ENCODE measurements at regions not wholly inside any gene's neighbourhood (a gene's known extent, or its start where the extent isn't known, plus 50 kb on each side); places are given as distances from the start of the nearest gene placed in this dataset.

- H3K9me3 Mint-ChIP-seq, result no peaks in the 10 kb centered on the region
- H3K36me3 Mint-ChIP-seq, result no peaks in the 10 kb centered on the region
- no peak overlapping the region for H3K27ac Mint-ChIP-seq
- H3K4me3 Mint-ChIP-seq, result no peak overlapping the region
- H3K27me3 Mint-ChIP-seq, result peaks cover 14% of the 10 kb centered on the region
- no peaks in the 10 kb centered on the region for H3K4me1 Mint-ChIP-seq
Measured at GRCh38 chr2:120871881-120872620, 136.4 kb downstream of the GLI2 start.

- Mint-ChIP-seq H3K36me3 (no peaks in the 10 kb centered on the region), H3K4me1 (no peaks in the 10 kb centered on the region), H3K27ac (no peak overlapping the region), H3K9me3 (no peaks in the 10 kb centered on the region), H3K4me3 (no peak overlapping the region), H3K27me3 (peaks cover 6% of the 10 kb centered on the region)
Measured at GRCh38 chr2:120873958-120874887, 138.6 kb downstream of the GLI2 start.

GRCh38 chr2:120874888-120875275 is 139.2 kb downstream of the GLI2 start:
- Mint-ChIP-seq H3K27me3 (peaks cover 2% of the 10 kb centered on the region), H3K36me3 (no peaks in the 10 kb centered on the region), H3K4me1 (no peaks in the 10 kb centered on the region), H3K27ac (no peak overlapping the region), H3K4me3 (no peak overlapping the region), H3K9me3 (no peaks in the 10 kb centered on the region)

- Mint-ChIP-seq H3K4me1 (no peaks in the 10 kb centered on the region), H3K9me3 (no peaks in the 10 kb centered on the region), H3K27ac (no peak overlapping the region), H3K36me3 (no peaks in the 10 kb centered on the region), H3K4me3 (no peak overlapping the region), H3K27me3 (peaks cover 2% of the 10 kb centered on the region)
Measured at GRCh38 chr2:120875431-120875830, 139.8 kb downstream of the GLI2 start.

- Mint-ChIP-seq H3K4me1 (no peaks in the 10 kb centered on the region), H3K9me3 (no peaks in the 10 kb centered on the region), H3K27ac (no peak overlapping the region), H3K27me3 (peaks cover 2% of the 10 kb centered on the region), H3K4me3 (no peak overlapping the region), H3K36me3 (no peaks in the 10 kb centered on the region)
Measured at GRCh38 chr2:120876526-120877280, 141.0 kb downstream of the GLI2 start.

- Mint-ChIP-seq H3K27ac (no peak overlapping the region), H3K4me3 (no peak overlapping the region), H3K36me3 (no peaks in the 10 kb centered on the region), H3K4me1 (no peaks in the 10 kb centered on the region), H3K27me3 (peaks cover 2% of the 10 kb centered on the region), H3K9me3 (no peaks in the 10 kb centered on the region)
Measured at GRCh38 chr2:120877409-120877808, 141.7 kb downstream of the GLI2 start.

- Mint-ChIP-seq H3K4me1 (no peaks in the 10 kb centered on the region), H3K36me3 (no peaks in the 10 kb centered on the region), H3K27me3 (peaks cover 2% of the 10 kb centered on the region), H3K9me3 (no peaks in the 10 kb centered on the region), H3K4me3 (no peak overlapping the region), H3K27ac (no peak overlapping the region)
Measured at GRCh38 chr2:120878970-120879369, 143.3 kb downstream of the GLI2 start.

GRCh38 chr2:120879431-120880295 is 144.0 kb downstream of the GLI2 start:
- Mint-ChIP-seq H3K27ac (no peak overlapping the region), H3K27me3 (peaks cover 2% of the 10 kb centered on the region), H3K36me3 (no peaks in the 10 kb centered on the region), H3K4me3 (no peak overlapping the region), H3K9me3 (no peaks in the 10 kb centered on the region), H3K4me1 (no peaks in the 10 kb centered on the region)

GRCh38 chr2:120880381-120880780 is 144.7 kb downstream of the GLI2 start:
- Mint-ChIP-seq H3K27ac (no peak overlapping the region), H3K9me3 (no peaks in the 10 kb centered on the region), H3K4me1 (no peaks in the 10 kb centered on the region), H3K4me3 (no peak overlapping the region), H3K27me3 (peaks cover 4% of the 10 kb centered on the region), H3K36me3 (no peaks in the 10 kb centered on the region)

GRCh38 chr2:120881981-120882788 is 146.5 kb downstream of the GLI2 start:
- no peak overlapping the region for H3K27ac Mint-ChIP-seq
- no peaks in the 10 kb centered on the region for H3K36me3 Mint-ChIP-seq
- H3K4me1 Mint-ChIP-seq, result no peaks in the 10 kb centered on the region
- H3K27me3 Mint-ChIP-seq, result peaks cover 4% of the 10 kb centered on the region
- no peak overlapping the region for H3K4me3 Mint-ChIP-seq
- H3K9me3 Mint-ChIP-seq, result no peaks in the 10 kb centered on the region

- Mint-ChIP-seq H3K4me1 (no peaks in the 10 kb centered on the region), H3K36me3 (no peaks in the 10 kb centered on the region), H3K9me3 (no peaks in the 10 kb centered on the region)
Measured at GRCh38 chr2:120883607-120884440, 148.2 kb downstream of the GLI2 start.

GRCh38 chr2:120884472-120885290 is 149.0 kb downstream of the GLI2 start:
- H3K4me3 Mint-ChIP-seq, result no peak overlapping the region
- H3K36me3 Mint-ChIP-seq, result no peaks in the 10 kb centered on the region
- no peak overlapping the region for H3K27ac Mint-ChIP-seq
- H3K27me3 Mint-ChIP-seq, result peaks cover 2% of the 10 kb centered on the region
- H3K9me3 Mint-ChIP-seq, result no peaks in the 10 kb centered on the region
- no peaks in the 10 kb centered on the region for H3K4me1 Mint-ChIP-seq

More at GRCh38 chr2:120883607-120884440, 148.2 kb downstream of the GLI2 start:
- H3K27ac Mint-ChIP-seq, result no peak overlapping the region
- H3K27me3 Mint-ChIP-seq, result peaks cover 2% of the 10 kb centered on the region
- no peak overlapping the region for H3K4me3 Mint-ChIP-seq

GRCh38 chr2:120885321-120885720 is 149.7 kb downstream of the GLI2 start:
- Mint-ChIP-seq H3K9me3 (no peaks in the 10 kb centered on the region), H3K4me3 (no peak overlapping the region), H3K36me3 (no peaks in the 10 kb centered on the region), H3K27ac (no peak overlapping the region), H3K4me1 (no peaks in the 10 kb centered on the region), H3K27me3 (peaks cover 2% of the 10 kb centered on the region)
